ENCODE measurements at regions not wholly inside any gene's neighbourhood (a gene's known extent, or its start where the extent isn't known, plus 50 kb on each side); places are given as distances from the start of the nearest gene placed in this dataset.

DNA sequence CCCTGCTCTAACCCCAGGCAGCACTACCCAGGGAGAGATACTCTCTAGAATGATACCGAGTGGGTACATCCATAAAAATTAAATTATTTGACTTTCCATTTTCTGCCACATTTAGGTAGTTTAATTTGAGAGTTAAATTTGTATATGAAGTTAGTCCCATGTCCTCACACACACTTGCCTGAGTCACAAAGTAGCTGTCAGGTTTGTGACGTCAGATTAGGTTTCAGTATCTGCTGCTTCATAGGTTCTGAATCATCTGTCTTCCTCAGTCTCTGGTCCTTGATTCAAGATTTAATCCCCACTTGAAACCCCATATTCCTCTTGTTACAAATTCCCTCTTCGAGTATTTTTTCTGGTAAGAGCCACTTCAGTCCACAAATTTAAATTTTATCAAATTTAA, 738.6 kb upstream of the FAM98A start:
- TF ChIP-seq FOS (IDR thresholded peaks at IDR 0.05; ENCODE audit: borderline replicate concordance, extremely low read depth, insufficient read length), result no peak
- no peak for TF ChIP-seq CREB1 (IDR thresholded peaks at IDR 0.05; ENCODE audit: low read depth)
- TF ChIP-seq, protein P1, sequence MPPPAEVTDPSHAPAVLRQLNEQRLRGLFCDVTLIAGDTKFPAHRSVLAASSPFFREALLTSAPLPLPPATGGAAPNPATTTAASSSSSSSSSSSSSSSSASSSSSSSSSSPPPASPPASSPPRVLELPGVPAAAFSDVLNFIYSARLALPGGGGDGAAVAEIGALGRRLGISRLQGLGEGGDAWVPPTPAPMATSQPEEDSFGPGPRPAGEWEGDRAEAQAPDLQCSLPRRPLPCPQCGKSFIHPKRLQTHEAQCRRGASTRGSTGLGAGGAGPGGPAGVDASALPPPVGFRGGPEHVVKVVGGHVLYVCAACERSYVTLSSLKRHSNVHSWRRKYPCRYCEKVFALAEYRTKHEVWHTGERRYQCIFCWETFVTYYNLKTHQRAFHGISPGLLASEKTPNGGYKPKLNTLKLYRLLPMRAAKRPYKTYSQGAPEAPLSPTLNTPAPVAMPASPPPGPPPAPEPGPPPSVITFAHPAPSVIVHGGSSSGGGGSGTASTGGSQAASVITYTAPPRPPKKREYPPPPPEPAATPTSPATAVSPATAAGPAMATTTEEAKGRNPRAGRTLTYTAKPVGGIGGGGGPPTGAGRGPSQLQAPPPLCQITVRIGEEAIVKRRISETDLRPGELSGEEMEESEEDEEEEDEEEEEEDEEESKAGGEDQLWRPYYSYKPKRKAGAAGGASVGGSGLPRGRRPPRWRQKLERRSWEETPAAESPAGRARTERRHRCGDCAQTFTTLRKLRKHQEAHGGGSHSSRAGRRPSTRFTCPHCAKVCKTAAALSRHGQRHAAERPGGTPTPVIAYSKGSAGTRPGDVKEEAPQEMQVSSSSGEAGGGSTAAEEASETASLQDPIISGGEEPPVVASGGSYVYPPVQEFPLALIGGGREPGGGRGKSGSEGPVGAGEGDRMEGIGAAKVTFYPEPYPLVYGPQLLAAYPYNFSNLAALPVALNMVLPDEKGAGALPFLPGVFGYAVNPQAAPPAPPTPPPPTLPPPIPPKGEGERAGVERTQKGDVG (CRISPR knock-in tag; IDR thresholded peaks at IDR 0.05), result no peak
- no peak for TF ChIP-seq BRCA1 (IDR thresholded peaks at IDR 0.05; ENCODE audit: low read depth, low read length)

Data from GM12878 (cell line).